SU-DHL-6 (cell line): ENCODE measurements at regions not wholly inside any gene's neighbourhood (a gene's known extent, or its start where the extent isn't known, plus 50 kb on each side); places are given as distances from the start of the nearest gene placed in this dataset.

Experiments
- H2AFZ ChIP-seq: fragments of 200-600 bp; sonication (generic); 2 replicates; pipeline ENCODE4 v1.6.1; 2014; ENCODE audit warnings: low read depth, mild to moderate bottlenecking, moderate library complexity, mixed read lengths, antibody characterized with exemption, low read length; ENCODE audit not compliant: severe bottlenecking
- H3F3A ChIP-seq: fragments of 200-600 bp; shearing (Covaris generic); 2 replicates; pipeline ENCODE4 v1.6.0; 2016; ENCODE audit warnings: antibody characterized with exemption, mild to moderate bottlenecking; ENCODE audit not compliant: insufficient read depth
- H3K27ac ChIP-seq: fragments of 200-600 bp; sonication (generic); 2 replicates; pipeline ENCODE4 v1.5.1; 2016; ENCODE audit warnings: low read depth, mild to moderate bottlenecking, low read length, moderate library complexity, mixed read lengths
- H3K27me3 ChIP-seq: fragments of 200-600 bp; sonication (generic), shearing (Covaris generic); 2 replicates; pipeline ENCODE4 v1.6.0; 2014; ENCODE audit warnings: mild to moderate bottlenecking, low read length
- H3K36me3 ChIP-seq: fragments of 200-600 bp; sonication (generic); 2 replicates; pipeline ENCODE4 v1.6.1; 2014; ENCODE audit warnings: mild to moderate bottlenecking, low read length, mixed read lengths
- H3K4me2 ChIP-seq: fragments of 300-600, 200-600 bp; shearing (Covaris generic), sonication (generic); 2 replicates; pipeline ENCODE4 v1.6.0; 2014; ENCODE audit warnings: low read length, low read depth, mild to moderate bottlenecking; ENCODE audit not compliant: poor library complexity, severe bottlenecking
- H3K4me3 ChIP-seq: fragments of 200-600 bp; sonication (generic); 2 replicates; pipeline ENCODE4 v1.5.1; 2014; ENCODE audit warnings: antibody characterized with exemption, low read length, mild to moderate bottlenecking, mixed read lengths; ENCODE audit not compliant: insufficient read depth, poor library complexity, severe bottlenecking
- H3K79me2 ChIP-seq: fragments of 200-600 bp; sonication (generic); 2 replicates; pipeline ENCODE4 v1.6.1; 2014; ENCODE audit warnings: mild to moderate bottlenecking, low read length, moderate library complexity; ENCODE audit not compliant: insufficient read depth
- H3K9ac ChIP-seq: fragments of 200-600 bp; sonication (generic); 2 replicates; pipeline ENCODE4 v1.7.0; 2014; ENCODE audit warnings: mild to moderate bottlenecking, low read length
- H3K9me2 ChIP-seq: fragments of 200-600 bp; sonication (generic); replicated peaks from 2 replicates; pipeline ENCODE4 v1.6.1; 2014; ENCODE audit warnings: low read length; ENCODE audit not compliant: insufficient read depth
- H3K9me3 ChIP-seq: fragments of 200-600 bp; sonication (generic); 2 replicates; pipeline ENCODE4 v1.6.1; 2014; ENCODE audit warnings: low read length, mixed read lengths; ENCODE audit not compliant: insufficient read depth
- H4K20me1 ChIP-seq: fragments of 200-600 bp; sonication (generic); 2 replicates; pipeline ENCODE4 v1.6.1; 2014; ENCODE audit warnings: low read depth, mild to moderate bottlenecking, antibody characterized with exemption, low read length, moderate library complexity, mixed read lengths
- EZH2phosphoT487 ChIP-seq: fragments of 200-600 bp; sonication (generic), shearing (Covaris generic); conservative IDR thresholded peaks from 2 replicates; pipeline ENCODE4 v1.6.1; 2018; ENCODE audit warnings: mild to moderate bottlenecking, antibody characterized with exemption, low read length, moderate library complexity, mixed read lengths
- TF ChIP-seq, protein P1 (sequence below): fragments of 200-600 bp; sonication (generic); IDR thresholded peaks from one replicate; pipeline ENCODE4 v1.5.1; 2017; ENCODE audit warnings: antibody characterized with exemption, mild to moderate bottlenecking, low read length, moderate library complexity; ENCODE audit not compliant: insufficient read depth, poor library complexity, severe bottlenecking

DNA sequence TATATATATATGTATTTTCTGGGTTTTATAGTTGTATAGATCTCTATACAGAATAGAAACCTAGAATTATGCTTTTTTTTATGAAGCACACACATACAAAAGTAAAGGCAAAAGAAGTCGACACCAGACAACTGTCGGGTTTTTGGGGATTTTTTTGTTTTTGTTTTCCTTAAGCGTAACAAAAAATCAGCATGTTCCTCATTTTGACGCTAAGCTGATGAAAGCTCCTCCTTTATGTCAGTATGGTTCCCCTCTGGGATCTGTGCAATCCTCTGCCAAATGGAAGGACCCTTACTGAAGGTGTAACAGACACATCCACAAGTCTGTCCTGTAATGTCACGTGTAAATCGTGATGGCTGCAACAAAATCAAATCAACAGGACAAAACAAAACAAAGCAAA is 226.2 kb downstream of the RHOU start:
- Histone ChIP-seq H4K20me1 (no peaks in the 10 kb centered on the region), H2AFZ (no peak overlapping the region), H3K27me3 (no peaks in the 10 kb centered on the region), H3K9ac (no peak overlapping the region), H3K27ac (no peak overlapping the region), H3K4me3 (no peak overlapping the region), H3K9me2 (no peaks in the 10 kb centered on the region), H3K36me3 (no peaks in the 10 kb centered on the region), H3K79me2 (no peaks in the 10 kb centered on the region), H3F3A (no peaks in the 10 kb centered on the region), H3K4me2 (no peak overlapping the region), H3K9me3 (no peaks in the 10 kb centered on the region)
- TF ChIP-seq, protein P1, sequence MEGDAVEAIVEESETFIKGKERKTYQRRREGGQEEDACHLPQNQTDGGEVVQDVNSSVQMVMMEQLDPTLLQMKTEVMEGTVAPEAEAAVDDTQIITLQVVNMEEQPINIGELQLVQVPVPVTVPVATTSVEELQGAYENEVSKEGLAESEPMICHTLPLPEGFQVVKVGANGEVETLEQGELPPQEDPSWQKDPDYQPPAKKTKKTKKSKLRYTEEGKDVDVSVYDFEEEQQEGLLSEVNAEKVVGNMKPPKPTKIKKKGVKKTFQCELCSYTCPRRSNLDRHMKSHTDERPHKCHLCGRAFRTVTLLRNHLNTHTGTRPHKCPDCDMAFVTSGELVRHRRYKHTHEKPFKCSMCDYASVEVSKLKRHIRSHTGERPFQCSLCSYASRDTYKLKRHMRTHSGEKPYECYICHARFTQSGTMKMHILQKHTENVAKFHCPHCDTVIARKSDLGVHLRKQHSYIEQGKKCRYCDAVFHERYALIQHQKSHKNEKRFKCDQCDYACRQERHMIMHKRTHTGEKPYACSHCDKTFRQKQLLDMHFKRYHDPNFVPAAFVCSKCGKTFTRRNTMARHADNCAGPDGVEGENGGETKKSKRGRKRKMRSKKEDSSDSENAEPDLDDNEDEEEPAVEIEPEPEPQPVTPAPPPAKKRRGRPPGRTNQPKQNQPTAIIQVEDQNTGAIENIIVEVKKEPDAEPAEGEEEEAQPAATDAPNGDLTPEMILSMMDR: no peak
- no peak for TF ChIP-seq EZH2phosphoT487

DNA sequence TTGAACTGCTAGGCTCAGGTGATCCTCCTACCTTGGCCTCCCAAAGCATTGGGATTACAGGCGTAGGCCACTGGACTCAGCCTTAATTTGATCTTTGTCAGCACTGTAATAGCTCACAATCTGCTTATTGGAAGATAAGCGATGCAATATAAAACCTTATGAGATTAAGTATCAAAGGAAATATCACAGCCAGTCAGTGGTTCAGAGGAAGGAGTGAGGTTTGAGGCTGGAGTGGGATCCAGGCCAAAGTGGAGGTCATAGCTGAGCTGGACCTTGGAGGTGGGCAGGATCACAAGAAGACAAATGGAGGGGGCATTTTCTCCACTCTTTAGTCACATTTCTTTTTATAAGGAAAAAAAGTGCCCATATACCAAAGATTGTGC is 228.5 kb downstream of the RHOU start:
- Histone ChIP-seq H3K4me3 (no peak overlapping the region), H4K20me1 (no peaks in the 10 kb centered on the region), H3K79me2 (no peaks in the 10 kb centered on the region), H2AFZ (no peak overlapping the region), H3K9me3 (no peaks in the 10 kb centered on the region), H3K27ac (no peak overlapping the region), H3K4me2 (no peak overlapping the region), H3K9me2 (no peaks in the 10 kb centered on the region), H3F3A (no peaks in the 10 kb centered on the region), H3K36me3 (no peaks in the 10 kb centered on the region), H3K27me3 (no peaks in the 10 kb centered on the region), H3K9ac (no peak overlapping the region)
- TF ChIP-seq EZH2phosphoT487: no peak
- TF ChIP-seq, protein P1: no peak

DNA sequence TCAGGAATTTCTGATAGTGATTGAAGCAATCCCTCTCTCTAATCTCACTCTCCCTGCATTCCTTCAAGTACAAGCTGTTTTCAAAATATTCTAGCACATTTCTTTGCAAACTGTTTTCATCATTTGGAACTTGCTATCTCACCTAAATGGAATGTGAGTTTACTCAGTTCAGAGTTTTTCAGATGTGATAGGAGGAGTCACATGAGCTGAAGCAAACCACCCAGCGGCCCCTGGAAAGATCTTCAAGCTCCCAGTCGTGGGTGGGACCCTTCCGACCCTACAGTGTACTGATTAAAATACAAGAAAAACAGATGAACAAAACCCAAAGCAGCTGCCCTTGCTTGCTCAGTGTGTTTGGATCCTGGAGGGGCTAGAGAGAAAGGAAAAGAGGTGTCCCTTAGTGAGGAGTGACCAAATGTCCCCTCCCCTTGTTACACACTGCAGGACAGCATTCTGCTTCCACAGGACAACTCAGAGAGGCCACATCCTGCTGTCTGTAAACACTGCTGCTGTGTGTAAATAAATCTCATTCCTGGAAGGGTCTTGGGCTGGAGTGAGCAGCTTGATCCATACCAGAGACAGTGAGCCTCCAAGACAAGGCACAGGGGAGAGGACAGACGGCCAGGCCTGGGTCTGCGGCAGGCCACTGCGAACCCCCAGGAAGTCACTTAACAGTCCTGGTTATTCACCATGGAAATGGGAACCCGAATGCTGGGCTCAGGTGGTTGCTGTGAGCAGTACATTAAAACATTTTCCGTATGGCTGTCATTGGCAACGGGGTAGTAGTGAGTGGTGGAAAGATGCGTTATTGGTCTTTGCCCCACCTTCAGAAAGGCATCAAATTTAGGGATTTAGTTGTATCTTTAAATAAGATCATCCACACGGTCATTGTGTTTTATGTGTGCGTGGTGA is 229.2 kb downstream of the RHOU start:
- no peaks in the 10 kb centered on the region for H3K79me2 ChIP-seq
- H3K4me3 ChIP-seq: no peak overlapping the region
- H3K9me2 ChIP-seq: no peaks in the 10 kb centered on the region
- H4K20me1 ChIP-seq: no peaks in the 10 kb centered on the region
- H3K9me3 ChIP-seq: no peaks in the 10 kb centered on the region
- no peaks in the 10 kb centered on the region for H3F3A ChIP-seq
- H3K36me3 ChIP-seq: no peaks in the 10 kb centered on the region
- no peak overlapping the region for H3K9ac ChIP-seq
- no peak overlapping the region for H2AFZ ChIP-seq
- H3K4me2 ChIP-seq: no peak overlapping the region
- TF ChIP-seq, protein P1: no peak
- no peak for TF ChIP-seq EZH2phosphoT487
- H3K27ac ChIP-seq: no peak overlapping the region
- H3K27me3 ChIP-seq: no peaks in the 10 kb centered on the region
